RKO (cell line): ENCODE measurements at regions not wholly inside any gene's neighbourhood (a gene's known extent, or its start where the extent isn't known, plus 50 kb on each side); places are given as distances from the start of the nearest gene placed in this dataset.

Experiments used
- DNase-seq: peaks from one replicate; pipeline ENCODE4 v3.0.0-alpha.2; 2016; ENCODE audit warnings: low spot score

DNA sequence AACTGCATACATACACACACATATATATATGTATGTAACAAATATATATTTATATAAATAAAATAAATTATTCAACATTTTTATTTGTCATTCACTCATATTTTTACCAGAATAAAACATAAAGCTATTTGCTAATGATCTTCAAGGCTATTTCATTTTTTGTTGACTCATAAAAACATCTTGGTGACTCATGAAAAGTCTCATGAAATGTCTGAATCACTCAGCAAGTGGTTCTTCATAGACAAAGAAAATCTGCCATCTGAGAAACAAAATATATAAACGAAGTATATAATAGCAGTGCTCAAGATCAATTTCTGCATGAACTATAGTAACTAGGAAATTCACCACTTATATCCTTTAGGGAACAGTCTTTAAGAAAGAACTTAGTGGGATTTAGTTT is 764.8 kb upstream of the FAT3 start:
- DNase-seq, result peak; percentile 29

DNA sequence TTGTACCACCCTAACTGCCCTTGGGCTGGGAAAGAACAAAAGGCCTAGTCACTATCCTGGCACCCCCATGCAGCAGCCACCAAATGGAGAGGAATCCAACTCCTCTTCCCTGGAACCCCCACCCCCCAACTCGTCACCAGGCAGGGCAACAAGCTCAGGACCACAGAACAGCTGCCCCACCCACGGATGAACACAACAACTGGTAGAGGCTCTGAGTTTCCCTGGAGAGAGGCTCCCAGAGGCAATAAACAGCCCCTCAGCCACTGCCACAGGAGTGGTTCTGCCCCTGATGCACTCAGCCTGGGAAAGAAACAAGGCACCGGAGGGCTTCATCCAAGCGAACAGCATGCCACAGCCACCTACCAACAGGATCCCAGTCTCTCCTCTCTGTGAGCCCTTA is 778.4 kb upstream of the FAT3 start:
- DNase-seq, result no peak

- no peak for DNase-seq
Observed at GRCh38 chr11:91435694-91436395, 788.8 kb upstream of the FAT3 start.

- no peak for DNase-seq
Observed at GRCh38 chr11:91433284-91434010, 791.2 kb upstream of the FAT3 start.

DNA sequence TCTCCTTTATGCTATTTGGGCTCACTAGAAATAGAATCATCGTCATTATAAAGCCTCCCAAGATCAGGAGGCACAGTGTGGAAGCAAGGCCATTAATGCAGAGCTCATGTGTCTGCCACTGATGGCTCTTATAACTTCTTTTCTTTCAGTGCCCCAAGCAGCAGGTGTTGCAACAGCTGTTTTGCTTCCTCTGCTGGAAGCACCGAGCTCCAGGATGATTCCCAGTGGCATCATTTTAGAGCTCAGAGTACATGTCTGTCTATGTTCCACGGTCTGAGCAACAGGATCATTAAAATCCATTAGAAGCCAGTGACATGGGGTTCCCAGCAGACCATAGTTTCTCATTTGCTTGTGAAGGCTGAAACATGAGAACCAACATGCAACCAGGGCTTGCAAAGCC is 803.0 kb upstream of the FAT3 start:
- DNase-seq, result no peak

GRCh38 chr11:91407842-91408241 is 816.8 kb upstream of the FAT3 start:
- DNase-seq, result no peak

- no peak for DNase-seq
Observed at GRCh38 chr11:91406009-91406408, 818.6 kb upstream of the FAT3 start.

GRCh38 chr11:91404344-91404743 is 820.3 kb upstream of the FAT3 start:
- no peak for DNase-seq

DNA sequence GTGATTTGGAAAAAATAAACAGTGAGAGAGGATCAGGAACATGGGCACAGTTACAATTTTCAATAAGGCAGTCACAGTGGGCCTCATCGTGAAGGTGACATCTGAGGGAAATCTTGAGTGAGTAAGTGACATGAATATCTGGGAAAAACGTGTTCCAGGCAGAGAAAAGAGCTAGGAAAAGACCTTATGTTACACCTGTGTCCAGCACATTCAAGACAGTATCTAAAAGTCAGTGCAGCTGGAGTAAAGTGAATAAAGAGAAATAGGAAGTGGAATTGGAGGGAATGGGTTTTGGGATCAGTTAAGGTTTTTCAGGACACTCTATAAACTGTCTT is 827.5 kb upstream of the FAT3 start:
- no peak for DNase-seq

DNA sequence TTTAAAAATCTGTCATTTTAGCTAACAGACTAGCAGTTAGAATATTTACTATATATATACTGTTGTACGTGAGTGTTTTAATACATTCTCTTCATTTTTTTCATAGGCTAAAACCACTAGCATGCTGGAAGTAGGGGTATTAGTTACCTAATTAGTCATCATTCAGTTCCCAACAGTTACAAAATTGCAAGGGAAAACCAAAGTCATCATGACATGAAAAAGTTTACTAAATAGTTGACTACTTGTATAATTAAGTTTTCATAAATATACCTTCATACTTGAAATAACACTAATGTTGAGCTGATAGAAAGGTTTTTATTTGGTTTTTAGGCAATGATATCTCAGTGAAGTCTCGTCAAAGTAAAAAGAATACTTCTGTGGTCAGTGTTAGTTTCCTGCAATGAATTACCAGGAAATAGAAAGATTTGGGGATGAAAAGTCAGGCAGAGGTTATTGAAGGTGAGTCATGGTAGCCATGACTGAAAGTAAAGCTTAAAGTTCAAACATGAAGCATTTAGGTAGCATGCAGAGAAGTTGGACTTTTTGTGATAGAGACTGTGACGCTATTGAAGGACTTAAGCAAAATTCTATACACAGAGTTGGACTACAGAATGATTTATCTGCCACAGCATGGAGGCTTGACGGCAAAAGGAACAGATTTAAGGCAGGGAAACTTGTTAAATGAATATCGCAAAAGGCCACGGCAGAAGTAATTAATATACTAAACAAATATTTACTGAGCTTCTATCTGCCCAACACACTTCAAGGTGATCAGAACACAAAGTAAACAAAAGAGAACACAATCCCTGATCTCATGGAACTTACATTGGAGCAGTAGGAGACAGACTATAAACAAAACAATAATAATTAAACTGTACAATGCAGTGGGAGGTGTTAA is 828.1 kb upstream of the FAT3 start:
- no peak for DNase-seq

GRCh38 chr11:91394727-91395414 is 829.7 kb upstream of the FAT3 start:
- DNase-seq, result no peak

DNA sequence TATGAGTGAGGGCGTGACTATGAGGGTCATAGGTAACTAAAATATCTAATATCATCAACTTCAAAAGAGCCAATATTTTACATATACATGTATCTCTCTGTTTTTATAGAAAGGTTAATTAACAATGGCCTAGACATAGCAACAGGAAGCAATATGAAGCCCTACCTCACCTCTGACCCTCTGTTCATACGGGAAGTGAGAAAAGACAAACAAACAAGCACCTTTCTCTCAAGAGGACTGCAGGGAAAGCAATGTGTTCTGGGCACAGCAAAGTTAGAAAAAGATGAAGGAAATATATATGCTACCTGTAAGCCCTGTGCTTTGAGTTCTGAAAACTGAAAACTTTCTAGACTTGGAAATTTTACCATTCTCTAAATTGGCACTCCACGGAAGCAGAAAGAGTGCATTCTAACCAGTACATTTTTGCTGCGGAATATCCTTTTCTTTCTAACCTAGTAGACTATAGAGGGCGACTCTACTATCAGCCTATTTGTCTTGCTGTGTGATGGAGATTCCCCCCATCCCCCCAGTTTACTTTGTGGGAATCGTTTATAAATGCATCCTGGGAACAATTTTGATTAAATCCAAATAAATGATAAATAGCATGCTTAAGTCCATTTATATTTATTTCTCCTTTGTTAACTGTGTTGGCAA is 830.4 kb upstream of the FAT3 start:
- DNase-seq, result no peak

- no peak for DNase-seq
Observed at GRCh38 chr11:91382946-91383345, 841.7 kb upstream of the FAT3 start.

DNA sequence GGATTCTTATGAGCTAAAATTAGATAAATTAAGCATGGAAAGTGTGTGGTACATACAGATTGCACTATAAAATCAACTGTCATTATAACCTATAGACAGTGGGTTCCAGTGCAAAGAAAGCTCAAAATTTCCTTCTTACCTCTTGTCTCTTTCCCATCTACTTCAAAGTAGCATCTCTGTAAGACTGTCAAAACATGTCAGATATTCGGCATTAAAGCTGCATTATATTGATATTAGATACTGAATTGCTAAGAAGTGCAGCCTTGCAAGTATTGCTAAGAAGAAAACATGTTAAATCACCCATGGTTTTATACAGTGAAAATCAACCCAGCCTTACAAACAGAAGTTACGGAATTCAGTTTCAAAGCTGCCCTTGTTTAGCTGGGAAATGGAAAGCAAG is 849.8 kb upstream of the FAT3 start:
- DNase-seq, result no peak

GRCh38 chr11:91373497-91373896 is 851.1 kb upstream of the FAT3 start:
- DNase-seq, result no peak

DNA sequence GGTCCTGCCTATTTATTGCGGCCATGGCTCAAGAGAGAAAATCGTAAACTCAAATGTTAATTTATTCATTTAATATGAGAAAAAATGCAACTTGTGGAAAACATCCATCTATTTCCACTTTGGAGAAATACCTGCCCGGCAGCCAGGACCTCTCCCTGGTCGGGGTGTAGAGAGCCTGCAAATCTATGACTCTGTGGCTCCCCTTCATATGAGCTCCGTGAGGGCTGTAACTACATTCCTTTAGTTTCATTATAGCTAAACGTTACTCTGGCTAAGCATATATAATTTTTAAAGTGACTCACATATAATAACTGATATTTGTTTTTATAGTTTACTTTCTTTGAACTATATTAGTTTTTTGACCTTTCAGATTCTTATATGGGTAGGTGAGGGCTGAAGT is 857.8 kb upstream of the FAT3 start:
- DNase-seq, result no peak

- DNase-seq, result no peak
Observed at GRCh38 chr11:91365986-91366585, 858.5 kb upstream of the FAT3 start.

- DNase-seq, result no peak
Observed at GRCh38 chr11:91350931-91351330, 873.7 kb upstream of the FAT3 start.

DNA sequence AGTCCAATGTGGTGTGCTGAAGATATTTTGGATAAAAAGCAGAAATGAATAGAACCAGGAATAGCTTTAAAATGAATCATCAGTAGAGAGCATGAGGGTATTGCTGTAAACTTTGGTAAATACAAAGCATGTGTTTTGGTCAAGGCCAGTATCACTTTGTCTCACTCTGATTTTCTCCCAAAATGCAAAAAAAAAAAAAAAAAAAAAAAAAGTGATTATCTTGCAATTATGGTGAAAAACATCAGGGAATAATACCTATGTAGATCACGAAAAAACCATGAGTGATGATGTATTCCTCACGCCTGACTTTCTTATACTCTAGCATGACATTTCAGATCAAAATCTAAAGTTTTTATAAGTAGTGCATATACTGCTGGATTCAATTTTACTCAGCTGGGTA is 897.9 kb upstream of the FAT3 start:
- no peak for DNase-seq

- DNase-seq, result no peak
Observed at GRCh38 chr11:91326280-91326679, 898.3 kb upstream of the FAT3 start.

- DNase-seq, result no peak
Observed at GRCh38 chr11:91314521-91314920, 910.1 kb upstream of the FAT3 start.
